ENCODE measurements at regions not wholly inside any gene's neighbourhood (a gene's known extent, or its start where the extent isn't known, plus 50 kb on each side); places are given as distances from the start of the nearest gene placed in this dataset.
"Not testable (repeated sequence)": the region's sequence is repeated elsewhere in the genome, so short reads cannot be mapped to it uniquely, and the experiment has no call there.

GRCh38 chr9:13437866-13438265 lies 158.4 kb upstream of the MPDZ start:
- Histone ChIP-seq H3K14ac (ENCODE audit: low read length in 2 of 2) (no peak overlapping the region), H2BK15ac (ENCODE audit: low read depth, poor library complexity, severe bottlenecking) (no peak overlapping the region), H2BK5ac (ENCODE audit: low read depth, low read length, poor library complexity, severe bottlenecking) (no peak overlapping the region), H3K4me2 (ENCODE audit: low read length, poor library complexity, severe bottlenecking) (no peak overlapping the region), H3K4me1 (ENCODE audit: control insufficient read depth, insufficient read depth, low read depth, low read length) (no peaks in the 10 kb centered on the region), H4K8ac (ENCODE audit: low read length) (no peak overlapping the region), H2BK120ac (ENCODE audit: low read depth, low read length) (no peak overlapping the region), H2BK12ac (ENCODE audit: low read length in 2 of 2) (no peak overlapping the region), H3K27me3 (ENCODE audit: control insufficient read depth in 1 of 2, insufficient read depth in 1 of 2, low read length in 2 of 2) (no peaks in the 10 kb centered on the region), H4K91ac (ENCODE audit: low read length) (no peak overlapping the region), H2AFZ (ENCODE audit: low read depth, low read length) (no peak overlapping the region), H2AK5ac (ENCODE audit: low read length, severe bottlenecking) (no peak overlapping the region), H3K9ac (ENCODE audit: low read length) (no peak overlapping the region), H3K79me1 (replicated peaks; ENCODE audit: low read length, poor library complexity, severe bottlenecking) (no peaks in the 10 kb centered on the region), H3K4ac (ENCODE audit: low read depth in 1 of 2, low read length in 2 of 2) (no peak overlapping the region), H3K4me3 (ENCODE audit: insufficient read depth in 1 of 2, low read depth in 1 of 2, low read length in 2 of 2) (no peak overlapping the region), H3K23ac (ENCODE audit: low read length in 2 of 2) (no peak overlapping the region), H3K36me3 (ENCODE audit: control insufficient read depth in 1 of 2, insufficient read depth in 2 of 2, low read depth in 1 of 2, low read length in 2 of 2) (no peaks in the 10 kb centered on the region), H3K27ac (ENCODE audit: low read length, poor library complexity, severe bottlenecking) (no peak overlapping the region), H3K18ac (ENCODE audit: low read depth in 1 of 2, low read length in 2 of 2) (no peak overlapping the region), H3K9me3 (ENCODE audit: control insufficient read depth, low read length) (no peaks in the 10 kb centered on the region)
- no peak for DNase-seq
- 73% methylated on average over 1 of the region's 1 CpG for WGBS

GRCh38 chr9:13436591-13436990 lies 157.1 kb upstream of the MPDZ start:
- Histone ChIP-seq H3K23ac (ENCODE audit: low read length in 2 of 2) (no peak overlapping the region), H3K36me3 (ENCODE audit: control insufficient read depth in 1 of 2, insufficient read depth in 2 of 2, low read depth in 1 of 2, low read length in 2 of 2) (no peaks in the 10 kb centered on the region), H3K27ac (ENCODE audit: low read length, poor library complexity, severe bottlenecking) (no peak overlapping the region), H2BK5ac (ENCODE audit: low read depth, low read length, poor library complexity, severe bottlenecking) (no peak overlapping the region), H2BK120ac (ENCODE audit: low read depth, low read length) (no peak overlapping the region), H3K14ac (ENCODE audit: low read length in 2 of 2) (no peak overlapping the region), H2AFZ (ENCODE audit: low read depth, low read length) (no peak overlapping the region), H2BK12ac (ENCODE audit: low read length in 2 of 2) (no peak overlapping the region), H4K91ac (ENCODE audit: low read length) (no peak overlapping the region), H3K9ac (ENCODE audit: low read length) (no peak overlapping the region), H3K27me3 (ENCODE audit: control insufficient read depth in 1 of 2, insufficient read depth in 1 of 2, low read length in 2 of 2) (no peaks in the 10 kb centered on the region), H3K18ac (ENCODE audit: low read depth in 1 of 2, low read length in 2 of 2) (no peak overlapping the region), H2BK15ac (ENCODE audit: low read depth, poor library complexity, severe bottlenecking) (no peak overlapping the region), H3K79me1 (replicated peaks; ENCODE audit: low read length, poor library complexity, severe bottlenecking) (no peaks in the 10 kb centered on the region), H2AK5ac (ENCODE audit: low read length, severe bottlenecking) (no peak overlapping the region), H4K8ac (ENCODE audit: low read length) (no peak overlapping the region), H3K9me3 (ENCODE audit: control insufficient read depth, low read length) (no peaks in the 10 kb centered on the region), H3K4me3 (ENCODE audit: insufficient read depth in 1 of 2, low read depth in 1 of 2, low read length in 2 of 2) (no peak overlapping the region), H3K4me1 (ENCODE audit: control insufficient read depth, insufficient read depth, low read depth, low read length) (no peaks in the 10 kb centered on the region), H3K4me2 (ENCODE audit: low read length, poor library complexity, severe bottlenecking) (no peak overlapping the region), H3K4ac (ENCODE audit: low read depth in 1 of 2, low read length in 2 of 2) (no peak overlapping the region)
- no peak for DNase-seq
- WGBS = no CpG with 5 or more reads among the region's 1 CpG

- H3K79me1 ChIP-seq (replicated peaks; ENCODE audit: low read length, poor library complexity, severe bottlenecking); H3K18ac ChIP-seq (ENCODE audit: low read depth in 1 of 2, low read length in 2 of 2); H2BK5ac ChIP-seq (ENCODE audit: low read depth, low read length, poor library complexity, severe bottlenecking); H3K14ac ChIP-seq (ENCODE audit: low read length in 2 of 2); H3K4me1 ChIP-seq (ENCODE audit: control insufficient read depth, insufficient read depth, low read depth, low read length); H2BK120ac ChIP-seq (ENCODE audit: low read depth, low read length); H3K27me3 ChIP-seq (ENCODE audit: control insufficient read depth in 1 of 2, insufficient read depth in 1 of 2, low read length in 2 of 2); H4K91ac ChIP-seq (ENCODE audit: low read length); H2BK12ac ChIP-seq (ENCODE audit: low read length in 2 of 2); H3K23ac ChIP-seq (ENCODE audit: low read length in 2 of 2); H3K9ac ChIP-seq (ENCODE audit: low read length); H3K4me3 ChIP-seq (ENCODE audit: insufficient read depth in 1 of 2, low read depth in 1 of 2, low read length in 2 of 2); H3K27ac ChIP-seq (ENCODE audit: low read length, poor library complexity, severe bottlenecking); H2AK5ac ChIP-seq (ENCODE audit: low read length, severe bottlenecking); H3K36me3 ChIP-seq (ENCODE audit: control insufficient read depth in 1 of 2, insufficient read depth in 2 of 2, low read depth in 1 of 2, low read length in 2 of 2); DNase-seq; H3K9me3 ChIP-seq (ENCODE audit: control insufficient read depth, low read length); H3K4me2 ChIP-seq (ENCODE audit: low read length, poor library complexity, severe bottlenecking); H3K4ac ChIP-seq (ENCODE audit: low read depth in 1 of 2, low read length in 2 of 2); H2BK15ac ChIP-seq (ENCODE audit: low read depth, poor library complexity, severe bottlenecking); H4K8ac ChIP-seq (ENCODE audit: low read length); H2AFZ ChIP-seq (ENCODE audit: low read depth, low read length): not testable (repeated sequence)
- 96% methylated on average over 3 of the region's 4 CpGs for WGBS
Measured at GRCh38 chr9:13433453-13433852, 154.0 kb upstream of the MPDZ start.

DNA sequence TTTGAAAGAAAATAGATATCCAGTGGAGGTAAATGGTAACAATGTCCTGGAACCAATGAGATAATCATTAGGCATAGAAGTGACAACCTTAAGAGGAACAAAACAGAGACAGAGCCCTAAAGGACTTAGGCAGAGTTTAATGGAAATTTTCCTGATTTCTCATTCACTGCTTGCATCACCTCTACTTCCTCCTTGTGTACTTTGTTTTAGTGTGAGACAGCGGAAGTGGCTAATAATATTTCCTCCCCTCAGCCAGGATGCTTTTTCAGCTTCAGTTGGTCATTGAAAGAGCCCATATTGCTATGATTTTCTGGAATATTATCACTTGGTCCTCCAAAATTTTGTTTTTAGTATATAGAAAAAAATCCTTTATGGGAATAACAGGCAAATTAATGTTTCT lies 153.4 kb upstream of the MPDZ start:
- no CpG with 5 or more reads among the region's 1 CpG for WGBS
- Histone ChIP-seq H3K23ac (ENCODE audit: low read length in 2 of 2) (no peak overlapping the region), H3K4ac (ENCODE audit: low read depth in 1 of 2, low read length in 2 of 2) (no peak overlapping the region)

More for the DNA sequence above, 153.4 kb upstream of the MPDZ start:
- DNase-seq = no peak
- Histone ChIP-seq H2BK120ac (ENCODE audit: low read depth, low read length) (no peak overlapping the region), H2AFZ (ENCODE audit: low read depth, low read length) (no peak overlapping the region), H3K14ac (ENCODE audit: low read length in 2 of 2) (no peak overlapping the region), H4K8ac (ENCODE audit: low read length) (no peak overlapping the region), H2BK15ac (ENCODE audit: low read depth, poor library complexity, severe bottlenecking) (no peak overlapping the region), H3K4me1 (ENCODE audit: control insufficient read depth, insufficient read depth, low read depth, low read length) (no peaks in the 10 kb centered on the region), H4K91ac (ENCODE audit: low read length) (no peak overlapping the region), H3K4me2 (ENCODE audit: low read length, poor library complexity, severe bottlenecking) (no peak overlapping the region), H2BK5ac (ENCODE audit: low read depth, low read length, poor library complexity, severe bottlenecking) (no peak overlapping the region), H2BK12ac (ENCODE audit: low read length in 2 of 2) (no peak overlapping the region), H3K4me3 (ENCODE audit: insufficient read depth in 1 of 2, low read depth in 1 of 2, low read length in 2 of 2) (no peak overlapping the region), H3K36me3 (ENCODE audit: control insufficient read depth in 1 of 2, insufficient read depth in 2 of 2, low read depth in 1 of 2, low read length in 2 of 2) (no peaks in the 10 kb centered on the region), H3K79me1 (replicated peaks; ENCODE audit: low read length, poor library complexity, severe bottlenecking) (no peaks in the 10 kb centered on the region), H2AK5ac (ENCODE audit: low read length, severe bottlenecking) (no peak overlapping the region), H3K18ac (ENCODE audit: low read depth in 1 of 2, low read length in 2 of 2) (no peak overlapping the region), H3K27ac (ENCODE audit: low read length, poor library complexity, severe bottlenecking) (no peak overlapping the region), H3K27me3 (ENCODE audit: control insufficient read depth in 1 of 2, insufficient read depth in 1 of 2, low read length in 2 of 2) (peaks cover 0 to 6% of the 10 kb centered on the region in 2 experiments), H3K9me3 (ENCODE audit: control insufficient read depth, low read length) (no peaks in the 10 kb centered on the region), H3K9ac (ENCODE audit: low read length) (no peak overlapping the region)
